ENCODE measurements at regions not wholly inside any gene's neighbourhood (a gene's known extent, or its start where the extent isn't known, plus 50 kb on each side); places are given as distances from the start of the nearest gene placed in this dataset.
"Not testable (repeated sequence)": the region's sequence is repeated elsewhere in the genome, so short reads cannot be mapped to it uniquely, and the experiment has no call there.

DNA sequence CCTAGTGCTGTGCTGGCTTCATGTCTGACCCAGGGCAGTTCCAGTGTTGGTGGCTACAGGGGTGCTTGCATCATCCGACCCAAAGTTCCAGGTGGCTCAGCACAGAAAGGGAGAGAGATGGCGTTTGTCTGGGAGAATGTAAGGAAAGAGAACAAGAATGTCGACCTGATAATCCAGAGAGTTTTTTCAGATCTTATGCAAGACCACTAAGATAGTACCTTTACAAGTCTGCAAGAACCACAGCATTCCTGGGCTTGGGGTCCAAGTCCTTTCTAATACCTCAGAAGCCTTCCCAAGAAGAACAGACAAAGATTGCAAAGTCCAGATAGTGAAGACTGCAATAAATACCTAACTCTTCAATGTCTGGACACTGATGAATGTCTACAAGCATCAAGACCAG is 363.0 kb upstream of the TOM1L1 start:
- Histone ChIP-seq H3K9me3 (ENCODE audit: control insufficient read depth, insufficient read depth, low read depth, low read length) (no peaks in the 10 kb centered on the region), H3K9ac (ENCODE audit: low read length) (no peak overlapping the region), H3K36me3 (ENCODE audit: control insufficient read depth, insufficient read depth, low read length) (no peaks in the 10 kb centered on the region), H3K4me3 (ENCODE audit: low read depth, low read length) (no peak overlapping the region), H3K4me1 (ENCODE audit: control insufficient read depth, insufficient read depth, low read length) (no peaks in the 10 kb centered on the region), H3K27me3 (ENCODE audit: control insufficient read depth, insufficient read depth, low read length) (no peaks in the 10 kb centered on the region), H3K27ac (ENCODE audit: low read depth, low read length) (no peak overlapping the region)

DNA sequence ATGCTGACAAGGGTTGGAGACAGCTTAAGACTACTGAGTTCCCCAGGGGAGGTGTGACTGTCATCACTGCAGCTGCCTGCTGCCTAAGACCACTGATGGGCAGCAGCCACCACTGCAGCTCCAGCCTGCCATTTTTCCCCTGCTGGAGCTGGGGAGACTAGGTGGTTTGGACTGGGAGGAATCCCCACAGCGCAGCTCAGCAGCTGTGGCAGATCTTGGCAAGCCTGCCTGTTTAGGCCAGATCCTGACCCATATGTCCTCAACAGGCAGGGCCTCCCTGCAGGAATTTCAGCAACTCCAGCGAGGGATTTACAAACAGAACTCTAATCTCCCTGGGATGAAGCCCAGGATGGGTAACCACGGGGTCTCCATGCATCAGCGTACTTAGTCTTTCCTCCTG is 356.4 kb upstream of the TOM1L1 start:
- Histone ChIP-seq H3K9me3 (ENCODE audit: control insufficient read depth, insufficient read depth, low read depth, low read length) (no peaks in the 10 kb centered on the region), H3K27ac (ENCODE audit: low read depth, low read length) (no peak overlapping the region), H3K9ac (ENCODE audit: low read length) (no peak overlapping the region), H3K36me3 (ENCODE audit: control insufficient read depth, insufficient read depth, low read length) (no peaks in the 10 kb centered on the region), H3K4me1 (ENCODE audit: control insufficient read depth, insufficient read depth, low read length) (no peaks in the 10 kb centered on the region), H3K27me3 (ENCODE audit: control insufficient read depth, insufficient read depth, low read length) (no peaks in the 10 kb centered on the region), H3K4me3 (ENCODE audit: low read depth, low read length) (no peak overlapping the region)

DNA sequence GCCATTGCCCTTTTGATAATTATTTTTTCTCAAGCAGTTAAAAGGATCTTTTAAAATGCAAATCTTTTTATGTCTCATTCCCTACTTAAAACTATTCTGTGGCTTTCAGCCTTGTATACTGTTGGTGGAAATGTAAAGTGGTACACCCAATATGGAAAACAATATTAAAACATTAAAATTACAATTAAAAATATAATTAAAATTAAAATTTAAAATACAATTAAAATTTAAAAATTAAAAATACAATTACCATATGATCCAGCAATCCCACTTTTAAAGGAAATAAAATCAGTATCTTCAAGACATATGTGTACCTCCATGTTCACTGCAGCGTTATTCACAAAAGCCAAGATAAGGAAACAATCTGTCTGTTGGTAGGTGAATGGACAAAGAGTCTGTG is 340.8 kb upstream of the TOM1L1 start:
- H3K4me3 ChIP-seq (ENCODE audit: low read depth, low read length) = no peak overlapping the region
- no peak overlapping the region for H3K9ac ChIP-seq (ENCODE audit: low read length)
- no peaks in the 10 kb centered on the region for H3K36me3 ChIP-seq (ENCODE audit: control insufficient read depth, insufficient read depth, low read length)
- H3K4me1 ChIP-seq (ENCODE audit: control insufficient read depth, insufficient read depth, low read length) = no peaks in the 10 kb centered on the region
- H3K27me3 ChIP-seq (ENCODE audit: control insufficient read depth, insufficient read depth, low read length) = no peaks in the 10 kb centered on the region
- no peaks in the 10 kb centered on the region; the same call in 1 of the 2 replicates for H3K9me3 ChIP-seq (ENCODE audit: control insufficient read depth, insufficient read depth, low read depth, low read length)
- no peak overlapping the region for H3K27ac ChIP-seq (ENCODE audit: low read depth, low read length)

DNA sequence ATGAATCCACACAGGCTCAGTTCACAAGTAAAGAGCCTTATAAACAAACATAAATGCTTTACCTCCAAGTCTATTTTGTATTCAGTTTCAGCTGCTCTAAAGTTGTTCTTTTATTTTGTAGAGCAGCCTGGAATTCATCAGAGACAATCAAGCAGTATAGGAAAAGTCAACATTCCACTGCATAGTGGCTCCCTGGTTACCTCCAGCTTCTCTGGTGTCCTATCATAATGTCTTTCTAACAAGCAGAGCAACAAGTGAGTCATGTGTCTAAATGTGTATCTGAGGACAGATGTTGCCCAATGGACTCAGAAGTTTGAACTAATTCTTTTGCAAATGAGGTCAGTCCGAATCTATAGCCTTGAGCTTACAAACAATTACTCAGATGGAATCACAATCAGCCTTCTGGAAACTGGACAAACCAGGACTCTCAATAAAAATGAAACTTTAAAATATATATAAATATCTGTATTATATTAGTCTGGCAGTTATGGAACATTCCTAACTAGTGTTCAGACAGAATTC is 292.0 kb upstream of the TOM1L1 start:
- H3K27me3 ChIP-seq (ENCODE audit: control insufficient read depth, insufficient read depth, low read length) = no peaks in the 10 kb centered on the region
- H3K36me3 ChIP-seq (ENCODE audit: control insufficient read depth, insufficient read depth, low read length) = no peaks in the 10 kb centered on the region
- H3K4me3 ChIP-seq (ENCODE audit: low read depth, low read length) = no peak overlapping the region
- H3K4me1 ChIP-seq (ENCODE audit: control insufficient read depth, insufficient read depth, low read length) = no peaks in the 10 kb centered on the region; the same call in 1 of the 2 replicates
- no peak overlapping the region for H3K27ac ChIP-seq (ENCODE audit: low read depth, low read length)
- peaks cover 12% of the 10 kb centered on the region for H3K9me3 ChIP-seq (ENCODE audit: control insufficient read depth, insufficient read depth, low read depth, low read length)
- no peak overlapping the region for H3K9ac ChIP-seq (ENCODE audit: low read length)

DNA sequence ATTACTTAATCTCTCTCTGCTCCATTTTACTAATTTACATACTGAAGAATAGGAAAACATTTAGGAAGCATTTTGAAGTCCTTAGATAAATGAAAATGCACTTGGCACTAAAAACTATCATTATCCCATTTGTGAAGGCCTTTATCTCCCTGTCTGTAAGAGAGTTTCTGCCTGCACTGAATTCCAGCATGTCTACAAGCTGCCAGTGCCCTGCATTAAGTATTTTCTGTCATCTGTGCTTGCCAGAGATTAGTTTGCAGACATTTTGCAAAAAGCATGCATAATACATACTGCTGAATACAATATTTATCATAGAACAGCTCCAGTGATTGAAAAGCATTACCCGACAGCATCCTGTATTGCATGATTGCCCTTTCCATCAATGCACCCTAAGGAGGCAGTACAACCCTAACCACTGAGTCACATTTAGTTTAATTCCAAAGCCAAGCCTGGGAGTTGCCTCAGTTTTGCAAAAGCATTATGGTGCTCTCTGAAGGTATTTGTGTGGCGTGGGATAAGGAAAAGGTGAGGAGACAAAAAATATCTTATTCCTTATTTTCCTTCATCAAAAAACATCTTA is 280.2 kb upstream of the TOM1L1 start:
- H3K27ac ChIP-seq (ENCODE audit: low read depth, low read length) = no peak overlapping the region
- H3K4me1 ChIP-seq (ENCODE audit: control insufficient read depth, insufficient read depth, low read length) = peaks cover 2% of the 10 kb centered on the region; the same call in 1 of the 2 replicates
- H3K9me3 ChIP-seq (ENCODE audit: control insufficient read depth, insufficient read depth, low read depth, low read length) = no peaks in the 10 kb centered on the region
- H3K36me3 ChIP-seq (ENCODE audit: control insufficient read depth, insufficient read depth, low read length) = no peaks in the 10 kb centered on the region
- H3K4me3 ChIP-seq (ENCODE audit: low read depth, low read length) = no peak overlapping the region
- no peaks in the 10 kb centered on the region for H3K27me3 ChIP-seq (ENCODE audit: control insufficient read depth, insufficient read depth, low read length)
- no peak overlapping the region for H3K9ac ChIP-seq (ENCODE audit: low read length)

DNA sequence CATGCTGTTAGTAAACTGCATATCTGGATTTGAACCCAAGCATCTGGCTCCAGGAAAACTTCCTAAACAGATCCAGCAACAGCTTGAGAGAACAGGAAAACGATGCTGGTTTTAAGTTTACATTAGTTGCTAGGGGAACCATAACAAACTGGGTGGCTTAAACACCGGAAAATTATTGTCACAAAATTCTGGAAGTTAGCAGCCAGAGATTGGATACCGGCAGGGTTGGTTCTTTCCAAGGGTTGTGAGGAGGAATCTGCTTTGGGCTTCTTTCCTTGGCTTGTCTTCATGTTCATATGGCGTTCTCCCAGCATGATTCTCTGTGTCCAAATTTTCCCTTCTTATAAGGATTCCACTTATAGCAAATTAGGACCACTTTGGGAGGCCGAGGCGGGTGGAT is 276.9 kb upstream of the TOM1L1 start:
- H3K27me3 ChIP-seq (ENCODE audit: control insufficient read depth, insufficient read depth, low read length) = no peaks in the 10 kb centered on the region
- H3K9me3 ChIP-seq (ENCODE audit: control insufficient read depth, insufficient read depth, low read depth, low read length) = no peaks in the 10 kb centered on the region
- H3K36me3 ChIP-seq (ENCODE audit: control insufficient read depth, insufficient read depth, low read length) = no peaks in the 10 kb centered on the region
- H3K27ac ChIP-seq (ENCODE audit: low read depth, low read length) = no peak overlapping the region
- peaks cover 32% of the 10 kb centered on the region for H3K4me1 ChIP-seq (ENCODE audit: control insufficient read depth, insufficient read depth, low read length)
- no peak overlapping the region for H3K4me3 ChIP-seq (ENCODE audit: low read depth, low read length)
- no peak overlapping the region for H3K9ac ChIP-seq (ENCODE audit: low read length)

DNA sequence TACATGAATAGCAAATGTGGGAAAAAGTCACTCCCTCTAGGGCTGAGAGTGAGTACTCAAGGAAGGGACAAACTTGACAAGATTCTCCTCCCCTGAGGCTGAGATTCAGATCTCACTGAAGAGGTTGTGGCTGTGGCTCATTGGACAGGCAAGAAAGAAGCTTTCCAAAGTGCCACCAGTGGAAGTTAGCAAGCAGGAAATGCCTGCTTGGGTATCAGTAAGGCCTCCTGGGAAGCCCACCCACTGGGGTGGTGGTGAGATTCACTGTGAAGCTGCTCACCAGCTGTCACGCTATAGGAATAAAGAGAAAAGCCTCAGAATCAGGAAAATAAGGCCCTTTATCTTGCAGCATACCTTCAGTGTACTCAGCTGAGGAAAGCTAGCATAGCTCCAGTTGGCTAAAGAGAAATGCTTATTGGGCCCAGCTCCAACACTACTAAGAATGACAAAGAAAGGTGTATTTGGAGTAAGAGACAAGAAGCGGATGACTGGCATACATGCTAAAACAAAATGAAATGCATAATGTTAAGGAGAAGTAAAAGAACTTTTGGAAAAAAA is 274.4 kb upstream of the TOM1L1 start:
- no peaks in the 10 kb centered on the region for H3K27me3 ChIP-seq (ENCODE audit: control insufficient read depth, insufficient read depth, low read length)
- no peak overlapping the region for H3K9ac ChIP-seq (ENCODE audit: low read length)
- H3K4me3 ChIP-seq (ENCODE audit: low read depth, low read length) = no peak overlapping the region

DNA sequence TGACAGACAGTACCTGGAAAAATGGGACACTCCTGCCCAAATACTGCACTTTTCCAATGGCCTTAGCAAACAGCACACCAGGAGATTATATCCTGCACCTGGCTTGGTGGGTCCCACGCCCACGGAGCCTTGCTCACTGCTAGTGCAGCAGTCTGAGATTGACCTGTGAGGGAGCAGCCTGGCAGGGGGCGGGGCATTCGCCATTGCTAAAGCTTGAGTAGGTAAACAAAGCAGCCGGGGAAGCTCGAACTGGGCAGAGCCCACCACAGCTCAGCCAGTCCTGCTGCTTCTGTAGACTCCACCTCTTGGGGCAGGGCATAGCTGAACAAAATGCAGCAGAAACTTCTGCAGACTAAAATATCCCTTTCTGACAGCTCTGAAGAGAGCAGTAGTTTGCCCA is 261.2 kb upstream of the TOM1L1 start:
- H3K36me3 ChIP-seq (ENCODE audit: control insufficient read depth, insufficient read depth, low read length); H3K4me1 ChIP-seq (ENCODE audit: control insufficient read depth, insufficient read depth, low read length); H3K9me3 ChIP-seq (ENCODE audit: control insufficient read depth, insufficient read depth, low read depth, low read length); H3K4me3 ChIP-seq (ENCODE audit: low read depth, low read length); H3K9ac ChIP-seq (ENCODE audit: low read length); H3K27me3 ChIP-seq (ENCODE audit: control insufficient read depth, insufficient read depth, low read length); H3K27ac ChIP-seq (ENCODE audit: low read depth, low read length): not testable (repeated sequence)

More for the DNA sequence above, 274.4 kb upstream of the TOM1L1 start:
- no peaks in the 10 kb centered on the region for H3K36me3 ChIP-seq (ENCODE audit: control insufficient read depth, insufficient read depth, low read length)
- H3K4me1 ChIP-seq (ENCODE audit: control insufficient read depth, insufficient read depth, low read length) = peaks cover 32% of the 10 kb centered on the region
- no peaks in the 10 kb centered on the region for H3K9me3 ChIP-seq (ENCODE audit: control insufficient read depth, insufficient read depth, low read depth, low read length)
- H3K27ac ChIP-seq (ENCODE audit: low read depth, low read length) = peak overlapping the region; percentile 44; the same call in 1 of the 2 replicates

DNA sequence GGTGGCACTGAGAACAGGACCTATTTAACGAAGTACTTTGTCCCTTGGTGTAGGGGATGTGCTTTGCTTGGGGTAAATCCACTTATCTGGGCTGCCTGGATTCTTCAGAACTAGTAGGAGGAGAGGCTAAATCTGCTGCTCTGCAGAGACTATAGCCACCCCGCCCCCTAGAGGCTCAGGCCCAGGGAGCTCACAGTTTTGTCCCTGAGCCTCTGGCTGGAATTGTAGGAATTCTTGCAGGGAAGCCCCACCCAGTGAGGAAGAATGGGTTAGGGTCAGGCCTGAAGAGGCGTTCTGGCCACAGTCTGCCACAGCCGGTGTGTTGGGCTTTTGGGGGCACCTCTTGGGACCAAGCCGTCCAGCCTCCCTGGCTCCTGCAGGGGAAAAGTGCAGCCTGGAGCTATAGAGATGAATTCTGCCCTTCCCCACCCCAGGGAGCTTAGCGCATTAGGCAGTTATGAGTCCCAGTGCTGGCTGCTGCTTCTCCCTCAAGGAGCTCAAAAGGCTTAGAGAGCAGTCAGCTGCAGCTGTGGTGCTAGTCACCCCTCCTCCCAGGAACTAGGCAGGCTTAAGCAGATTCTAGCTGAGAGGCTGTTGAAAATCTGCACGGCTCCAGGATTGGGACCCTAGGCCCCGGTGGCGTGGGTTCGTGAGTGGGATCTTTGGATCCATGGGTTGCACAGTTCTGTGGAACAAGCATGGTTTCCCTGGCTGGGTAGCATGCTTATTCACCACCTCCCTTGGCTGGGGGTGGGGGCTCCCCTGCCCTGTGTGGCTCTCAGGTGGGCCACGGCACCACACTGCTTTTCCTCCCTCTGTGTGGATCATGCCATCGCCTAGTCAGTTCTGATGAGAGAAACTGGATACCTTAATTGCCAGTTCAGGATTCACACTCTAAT is 237.4 kb upstream of the TOM1L1 start:
- Histone ChIP-seq H3K9me3 (ENCODE audit: control insufficient read depth, insufficient read depth, low read depth, low read length) (peaks cover 7% of the 10 kb centered on the region), H3K36me3 (ENCODE audit: control insufficient read depth, insufficient read depth, low read length) (no peaks in the 10 kb centered on the region), H3K4me1 (ENCODE audit: control insufficient read depth, insufficient read depth, low read length) (no peaks in the 10 kb centered on the region), H3K9ac (ENCODE audit: low read length) (no peak overlapping the region), H3K27ac (ENCODE audit: low read depth, low read length) (no peak overlapping the region), H3K27me3 (ENCODE audit: control insufficient read depth, insufficient read depth, low read length) (no peaks in the 10 kb centered on the region), H3K4me3 (ENCODE audit: low read depth, low read length) (no peak overlapping the region)

DNA sequence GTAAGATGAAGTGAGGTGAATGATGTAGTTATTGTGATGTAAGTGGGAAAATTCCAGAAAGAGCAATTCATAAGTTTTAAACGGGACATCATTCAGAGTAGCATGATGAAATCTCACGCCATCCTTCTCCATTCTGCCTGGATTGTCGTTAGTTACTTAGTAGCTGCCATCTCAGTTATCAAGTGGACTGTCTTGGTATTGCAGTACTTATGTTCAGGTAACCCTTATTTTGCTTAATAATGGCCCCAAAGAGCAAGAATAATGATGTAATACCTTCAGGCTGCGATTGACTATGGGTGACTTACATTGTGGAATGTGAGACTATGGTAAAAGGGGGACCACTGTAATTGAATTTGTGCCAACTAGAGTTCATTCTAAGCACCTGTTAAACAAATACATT is 234.1 kb upstream of the TOM1L1 start:
- Histone ChIP-seq H3K9me3 (ENCODE audit: control insufficient read depth, insufficient read depth, low read depth, low read length) (peaks cover 7% of the 10 kb centered on the region), H3K27me3 (ENCODE audit: control insufficient read depth, insufficient read depth, low read length) (no peaks in the 10 kb centered on the region), H3K4me1 (ENCODE audit: control insufficient read depth, insufficient read depth, low read length) (no peaks in the 10 kb centered on the region), H3K27ac (ENCODE audit: low read depth, low read length) (no peak overlapping the region), H3K4me3 (ENCODE audit: low read depth, low read length) (no peak overlapping the region), H3K36me3 (ENCODE audit: control insufficient read depth, insufficient read depth, low read length) (no peaks in the 10 kb centered on the region), H3K9ac (ENCODE audit: low read length) (no peak overlapping the region)

DNA sequence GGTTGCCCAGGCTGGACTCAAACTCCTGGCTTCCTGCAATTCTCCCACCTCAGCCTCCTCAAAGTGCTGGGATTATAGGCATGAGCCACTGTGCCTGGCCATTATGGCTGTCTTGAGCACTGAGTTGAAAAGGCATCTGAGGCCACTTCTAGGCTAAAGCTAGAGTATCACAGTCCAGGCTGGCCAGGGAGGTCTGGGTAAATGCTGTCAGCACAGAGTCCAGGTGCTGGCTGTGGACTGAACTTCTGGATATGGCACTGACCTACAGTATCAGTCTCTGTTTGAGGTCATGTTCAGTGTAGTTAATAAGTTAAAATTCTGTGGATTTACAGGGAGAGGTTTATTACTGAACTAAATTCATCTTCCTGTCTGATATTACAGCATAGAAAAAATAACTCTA is 222.5 kb upstream of the TOM1L1 start:
- Histone ChIP-seq H3K27ac (ENCODE audit: low read depth, low read length) (no peak overlapping the region), H3K4me3 (ENCODE audit: low read depth, low read length) (no peak overlapping the region), H3K9me3 (ENCODE audit: control insufficient read depth, insufficient read depth, low read depth, low read length) (peaks cover 5% of the 10 kb centered on the region; the same call in 1 of the 2 replicates), H3K27me3 (ENCODE audit: control insufficient read depth, insufficient read depth, low read length) (no peaks in the 10 kb centered on the region), H3K4me1 (ENCODE audit: control insufficient read depth, insufficient read depth, low read length) (no peaks in the 10 kb centered on the region), H3K9ac (ENCODE audit: low read length) (no peak overlapping the region), H3K36me3 (ENCODE audit: control insufficient read depth, insufficient read depth, low read length) (no peaks in the 10 kb centered on the region)
